ENCODE measurements at regions not wholly inside any gene's neighbourhood (a gene's known extent, or its start where the extent isn't known, plus 50 kb on each side); places are given as distances from the start of the nearest gene placed in this dataset.

DNA sequence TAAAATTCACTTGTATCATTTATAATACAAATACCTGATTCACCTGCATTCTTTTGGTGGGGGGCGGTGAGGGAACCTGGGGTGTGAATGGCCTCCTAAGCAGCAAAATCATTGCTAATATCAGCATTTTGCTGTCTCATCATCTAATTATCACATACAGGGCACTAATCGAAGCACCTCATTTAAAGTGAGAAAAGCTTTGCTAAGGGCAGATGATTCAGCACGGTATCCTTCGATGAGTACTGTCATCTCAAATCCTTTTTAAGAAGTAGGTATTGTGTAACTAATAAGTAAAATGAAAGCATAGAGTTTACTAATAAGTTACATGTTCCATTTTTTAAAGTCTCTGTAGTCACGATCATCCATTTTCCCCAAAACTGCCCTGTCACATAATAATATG, 278.1 kb upstream of the SOX5 start:
- TF ChIP-seq EZH2 (IDR thresholded peaks at IDR 0.05) (no peak), ZNF274 (IDR thresholded peaks at IDR 0.05; ENCODE audit: low read depth, low read length) (no peak), SRF (IDR thresholded peaks at IDR 0.05; ENCODE audit: low read depth) (no peak), EGR1 (IDR thresholded peaks at IDR 0.05; ENCODE audit: low read depth) (no peak), EZH2phosphoT487 (IDR thresholded peaks at IDR 0.05; ENCODE audit: borderline replicate concordance) (no peak)
- TF ChIP-seq, protein P1, sequence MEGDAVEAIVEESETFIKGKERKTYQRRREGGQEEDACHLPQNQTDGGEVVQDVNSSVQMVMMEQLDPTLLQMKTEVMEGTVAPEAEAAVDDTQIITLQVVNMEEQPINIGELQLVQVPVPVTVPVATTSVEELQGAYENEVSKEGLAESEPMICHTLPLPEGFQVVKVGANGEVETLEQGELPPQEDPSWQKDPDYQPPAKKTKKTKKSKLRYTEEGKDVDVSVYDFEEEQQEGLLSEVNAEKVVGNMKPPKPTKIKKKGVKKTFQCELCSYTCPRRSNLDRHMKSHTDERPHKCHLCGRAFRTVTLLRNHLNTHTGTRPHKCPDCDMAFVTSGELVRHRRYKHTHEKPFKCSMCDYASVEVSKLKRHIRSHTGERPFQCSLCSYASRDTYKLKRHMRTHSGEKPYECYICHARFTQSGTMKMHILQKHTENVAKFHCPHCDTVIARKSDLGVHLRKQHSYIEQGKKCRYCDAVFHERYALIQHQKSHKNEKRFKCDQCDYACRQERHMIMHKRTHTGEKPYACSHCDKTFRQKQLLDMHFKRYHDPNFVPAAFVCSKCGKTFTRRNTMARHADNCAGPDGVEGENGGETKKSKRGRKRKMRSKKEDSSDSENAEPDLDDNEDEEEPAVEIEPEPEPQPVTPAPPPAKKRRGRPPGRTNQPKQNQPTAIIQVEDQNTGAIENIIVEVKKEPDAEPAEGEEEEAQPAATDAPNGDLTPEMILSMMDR (IDR thresholded peaks at IDR 0.05 in 2 of 3, conservative IDR thresholded peaks at IDR 0.05 in 1 of 3; ENCODE audit: borderline replicate concordance in 1 of 3, insufficient read depth in 1 of 3, low read depth in 2 of 3, low read length in 2 of 3): no peak

All from HCT116 (cell line).